ENCODE measurements at regions not wholly inside any gene's neighbourhood (a gene's known extent, or its start where the extent isn't known, plus 50 kb on each side); places are given as distances from the start of the nearest gene placed in this dataset.

DNA sequence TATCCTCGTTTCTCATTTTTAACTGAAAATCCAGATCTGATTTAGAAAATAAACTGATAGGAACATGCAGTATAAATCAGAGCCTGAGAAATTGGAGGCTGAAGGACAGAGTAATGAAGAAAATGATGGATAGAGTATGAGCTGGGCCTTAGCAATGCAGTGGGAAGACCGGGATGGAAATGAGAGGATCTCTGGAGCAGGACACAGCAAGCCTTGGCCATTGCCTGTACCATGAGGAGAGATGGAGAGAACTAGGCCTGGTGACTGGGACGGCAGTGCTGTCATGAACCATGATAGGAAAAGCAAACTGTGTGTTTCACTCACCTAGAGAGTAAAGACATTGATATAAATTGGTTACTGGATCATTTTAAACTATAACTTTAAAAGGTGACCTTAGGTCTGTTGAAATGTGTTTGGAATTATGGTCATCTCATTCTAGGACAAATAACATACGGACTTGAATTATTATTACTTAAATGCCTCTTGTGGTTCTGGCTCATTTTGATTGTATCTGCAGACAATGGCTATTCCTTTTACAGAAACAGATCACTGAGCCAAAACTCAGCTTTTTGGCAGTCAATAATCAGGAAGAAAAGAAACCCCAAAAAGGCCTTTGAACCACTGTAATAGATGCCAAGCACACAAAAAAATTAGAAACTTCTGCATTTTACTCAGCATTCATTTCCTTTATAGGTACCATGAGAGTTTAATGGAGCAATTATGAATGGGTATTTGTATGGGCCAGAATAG is 251.9 kb upstream of the PRKD1 start:
- ChIA-PET CTCF (no interaction called here), POLR2A (ENCODE audit: unreplicated experiment) (no interaction called here)
- ATAC-seq (no peak), DNase-seq (no peak)
- H4K20me1 ChIP-seq (ENCODE audit: low read length), result no peaks in the 10 kb centered on the region
- no peaks in the 10 kb centered on the region for H3K9me2 ChIP-seq (replicated peaks; ENCODE audit: low read length)
- intact Hi-C loops (cut with micrococcal nuclease), result loop anchor here (10.0 kb wide), 1 partner anchor 55 kb away; no protein-coding TSS in a partner anchor
- no peak overlapping the region for H3K9ac ChIP-seq (ENCODE audit: low read length)
- H3K36me3 ChIP-seq (ENCODE audit: low read depth, low read length), result no peaks in the 10 kb centered on the region
- no peaks in the 10 kb centered on the region for H3K9me3 ChIP-seq (ENCODE audit: low read length)
- TF ChIP-seq EZH2phosphoT487 (IDR thresholded peaks at IDR 0.05; ENCODE audit: borderline replicate concordance, low read length) (no peak), EZH2 (IDR thresholded peaks at IDR 0.05; ENCODE audit: low read length, unreplicated experiment) (no peak)
- TF ChIP-seq, protein P1, sequence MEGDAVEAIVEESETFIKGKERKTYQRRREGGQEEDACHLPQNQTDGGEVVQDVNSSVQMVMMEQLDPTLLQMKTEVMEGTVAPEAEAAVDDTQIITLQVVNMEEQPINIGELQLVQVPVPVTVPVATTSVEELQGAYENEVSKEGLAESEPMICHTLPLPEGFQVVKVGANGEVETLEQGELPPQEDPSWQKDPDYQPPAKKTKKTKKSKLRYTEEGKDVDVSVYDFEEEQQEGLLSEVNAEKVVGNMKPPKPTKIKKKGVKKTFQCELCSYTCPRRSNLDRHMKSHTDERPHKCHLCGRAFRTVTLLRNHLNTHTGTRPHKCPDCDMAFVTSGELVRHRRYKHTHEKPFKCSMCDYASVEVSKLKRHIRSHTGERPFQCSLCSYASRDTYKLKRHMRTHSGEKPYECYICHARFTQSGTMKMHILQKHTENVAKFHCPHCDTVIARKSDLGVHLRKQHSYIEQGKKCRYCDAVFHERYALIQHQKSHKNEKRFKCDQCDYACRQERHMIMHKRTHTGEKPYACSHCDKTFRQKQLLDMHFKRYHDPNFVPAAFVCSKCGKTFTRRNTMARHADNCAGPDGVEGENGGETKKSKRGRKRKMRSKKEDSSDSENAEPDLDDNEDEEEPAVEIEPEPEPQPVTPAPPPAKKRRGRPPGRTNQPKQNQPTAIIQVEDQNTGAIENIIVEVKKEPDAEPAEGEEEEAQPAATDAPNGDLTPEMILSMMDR (conservative IDR thresholded peaks at IDR 0.05; ENCODE audit: low read depth, low read length), result no peak
- H3K4me1 ChIP-seq (ENCODE audit: insufficient read depth, low read length), result no peaks in the 10 kb centered on the region
- no peak overlapping the region for H2AFZ ChIP-seq (ENCODE audit: low read length)
- no peak overlapping the region for H3K27ac ChIP-seq (ENCODE audit: low read length)
- BruUV-seq (replicated peaks), result no TSS peak
- no peaks in the 10 kb centered on the region for H3F3A ChIP-seq (ENCODE audit: low read length, unreplicated experiment)
- H3K4me3 ChIP-seq (ENCODE audit: low read length), result no peak overlapping the region
- no peaks in the 10 kb centered on the region for H3K79me2 ChIP-seq (ENCODE audit: low read length)
- no peak overlapping the region for H3K4me2 ChIP-seq (ENCODE audit: low read length)
- peaks cover 70% of the 10 kb centered on the region for H3K27me3 ChIP-seq (ENCODE audit: low read length)

DNA sequence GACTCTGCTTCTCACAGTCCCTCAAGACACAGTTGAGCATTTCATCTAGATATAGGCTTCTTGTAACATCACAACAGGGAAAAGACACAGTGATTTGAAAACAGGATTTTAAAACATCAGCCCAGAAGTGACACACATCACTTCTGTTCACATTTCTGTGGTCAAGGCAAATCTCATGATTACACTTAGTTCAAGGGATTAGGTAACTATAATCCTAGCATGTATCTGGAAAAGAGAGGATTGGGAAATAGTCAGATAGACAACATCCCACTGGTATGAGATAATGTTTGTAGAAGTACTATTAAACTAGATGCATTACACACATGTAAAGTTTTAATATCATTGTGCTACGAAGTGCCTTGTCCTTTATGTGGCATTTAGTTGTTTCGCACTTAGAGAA is 252.6 kb upstream of the PRKD1 start:
- H3K4me2 ChIP-seq (ENCODE audit: low read length), result no peak overlapping the region
- no peaks in the 10 kb centered on the region for H3K4me1 ChIP-seq (ENCODE audit: insufficient read depth, low read length)
- no peaks in the 10 kb centered on the region for H4K20me1 ChIP-seq (ENCODE audit: low read length)
- TF ChIP-seq EZH2phosphoT487 (IDR thresholded peaks at IDR 0.05; ENCODE audit: borderline replicate concordance, low read length) (no peak), EZH2 (IDR thresholded peaks at IDR 0.05; ENCODE audit: low read length, unreplicated experiment) (no peak)
- TF ChIP-seq, protein P1 (conservative IDR thresholded peaks at IDR 0.05; ENCODE audit: low read depth, low read length), result no peak
- CTCF ChIA-PET, result no interaction called here
- POLR2A ChIA-PET (ENCODE audit: unreplicated experiment), result no interaction called here
- no peak overlapping the region for H3K27ac ChIP-seq (ENCODE audit: low read length)
- no peak for DNase-seq
- H3K9me2 ChIP-seq (replicated peaks; ENCODE audit: low read length), result no peaks in the 10 kb centered on the region
- intact Hi-C loops (cut with micrococcal nuclease), result loop anchor here (10.0 kb wide), 1 partner anchor 55 kb away; no protein-coding TSS in a partner anchor
- ATAC-seq, result no peak
- H3K4me3 ChIP-seq (ENCODE audit: low read length), result no peak overlapping the region
- no peaks in the 10 kb centered on the region for H3K79me2 ChIP-seq (ENCODE audit: low read length)
- no peak overlapping the region for H3K9ac ChIP-seq (ENCODE audit: low read length)
- H3F3A ChIP-seq (ENCODE audit: low read length, unreplicated experiment), result no peaks in the 10 kb centered on the region
- no peak overlapping the region for H2AFZ ChIP-seq (ENCODE audit: low read length)
- H3K36me3 ChIP-seq (ENCODE audit: low read depth, low read length), result no peaks in the 10 kb centered on the region
- no TSS peak for BruUV-seq (replicated peaks)
- peaks cover 70% of the 10 kb centered on the region for H3K27me3 ChIP-seq (ENCODE audit: low read length)
- no peaks in the 10 kb centered on the region for H3K9me3 ChIP-seq (ENCODE audit: low read length)

DNA sequence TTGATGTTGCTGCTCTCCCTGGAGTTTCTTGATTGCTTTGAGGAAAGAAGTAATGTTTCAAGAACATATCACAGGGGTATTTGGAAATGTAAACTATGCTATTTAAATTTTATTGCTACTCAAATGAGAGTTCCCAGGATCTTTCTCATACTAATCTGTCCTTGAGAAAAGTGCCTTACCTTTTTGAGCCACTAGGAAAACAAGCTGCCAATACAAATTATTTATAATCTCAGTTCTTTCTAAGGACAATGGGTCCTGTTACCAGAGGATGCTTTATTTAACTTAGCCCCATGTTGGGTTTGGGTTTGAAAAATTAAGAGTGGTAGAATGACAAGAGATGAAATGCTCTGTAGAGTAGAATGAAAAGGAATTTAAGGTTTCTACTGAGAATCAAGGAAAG is 258.2 kb upstream of the PRKD1 start:
- BruUV-seq (replicated peaks), result no TSS peak
- intact Hi-C loops (cut with micrococcal nuclease), result loop anchor here (10.0 kb wide), 1 partner anchor 61 kb away; no protein-coding TSS in a partner anchor
- TF ChIP-seq EZH2phosphoT487 (IDR thresholded peaks at IDR 0.05; ENCODE audit: borderline replicate concordance, low read length) (no peak), EZH2 (IDR thresholded peaks at IDR 0.05; ENCODE audit: low read length, unreplicated experiment) (no peak)
- TF ChIP-seq, protein P1 (conservative IDR thresholded peaks at IDR 0.05; ENCODE audit: low read depth, low read length), result no peak; the same call in 1 of the 2 replicates
- Histone ChIP-seq H3K4me2 (ENCODE audit: low read length) (no peak overlapping the region), H3K36me3 (ENCODE audit: low read depth, low read length) (no peaks in the 10 kb centered on the region), H3K9me2 (replicated peaks; ENCODE audit: low read length) (no peaks in the 10 kb centered on the region), H3F3A (ENCODE audit: low read length, unreplicated experiment) (no peaks in the 10 kb centered on the region), H3K4me1 (ENCODE audit: insufficient read depth, low read length) (no peaks in the 10 kb centered on the region), H3K4me3 (ENCODE audit: low read length) (no peak overlapping the region), H3K9me3 (ENCODE audit: low read length) (no peaks in the 10 kb centered on the region), H3K27ac (ENCODE audit: low read length) (no peak overlapping the region), H4K20me1 (ENCODE audit: low read length) (no peaks in the 10 kb centered on the region), H3K27me3 (ENCODE audit: low read length) (peaks cover 39% of the 10 kb centered on the region; the same call in 1 of the 2 replicates), H3K9ac (ENCODE audit: low read length) (no peak overlapping the region), H2AFZ (ENCODE audit: low read length) (no peak overlapping the region), H3K79me2 (ENCODE audit: low read length) (no peaks in the 10 kb centered on the region)
- CTCF ChIA-PET, result interaction anchor here (0.6 kb wide), 1 partner anchor 669 kb away, joined by 3 read pairs; no protein-coding TSS in a partner anchor
- ATAC-seq, result no peak
- POLR2A ChIA-PET (ENCODE audit: unreplicated experiment), result no interaction called here
- no peak for DNase-seq
